Astrocyte of the spinal cord (primary cell): ENCODE measurements at regions not wholly inside any gene's neighbourhood (a gene's known extent, or its start where the extent isn't known, plus 50 kb on each side); places are given as distances from the start of the nearest gene placed in this dataset.

Experiments
- DNase-seq: peaks from one replicate; pipeline ENCODE4 v3.0.0; 2011; ENCODE audit warnings: low read depth, low spot score
- H3K4me3 ChIP-seq: 2 replicates; pipeline ENCODE4 v1.5.1; 2011; ENCODE audit warnings: low read depth, mild to moderate bottlenecking, low read length, moderate library complexity
- in situ Hi-C: cut with HindIII; loops from 2 replicates; pipeline ENCODE4 v1.10.0; 2017; ENCODE audit warnings: low sequenced_read_pairs
- TF ChIP-seq, protein P1 (sequence below): IDR thresholded peaks from 2 replicates; pipeline ENCODE4 v1.5.1; 2012; ENCODE audit warnings: low read depth, mild to moderate bottlenecking, low read length, inconsistent platforms

DNA sequence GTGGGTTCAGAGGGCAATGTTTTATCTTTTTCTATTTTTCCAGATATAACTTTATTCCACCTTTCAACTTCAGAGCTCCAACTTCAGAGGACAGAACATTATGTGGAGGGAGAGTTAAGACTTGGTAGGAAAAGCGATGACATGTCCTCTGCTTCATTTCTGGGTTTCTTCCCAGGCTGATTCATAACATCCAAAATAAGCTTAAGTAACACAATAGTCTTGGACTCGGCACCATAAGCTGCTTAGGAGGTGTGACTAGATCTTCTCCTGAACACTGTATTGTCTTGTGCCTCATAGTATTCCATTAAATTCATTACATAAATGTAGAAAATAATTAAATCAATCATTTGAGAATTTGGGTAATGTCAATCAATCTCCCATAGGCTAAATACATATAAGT, 95.5 kb upstream of the PDE3A start:
- H3K4me3 ChIP-seq = no peak overlapping the region
- in situ Hi-C loops = no loop called here
- TF ChIP-seq, protein P1, sequence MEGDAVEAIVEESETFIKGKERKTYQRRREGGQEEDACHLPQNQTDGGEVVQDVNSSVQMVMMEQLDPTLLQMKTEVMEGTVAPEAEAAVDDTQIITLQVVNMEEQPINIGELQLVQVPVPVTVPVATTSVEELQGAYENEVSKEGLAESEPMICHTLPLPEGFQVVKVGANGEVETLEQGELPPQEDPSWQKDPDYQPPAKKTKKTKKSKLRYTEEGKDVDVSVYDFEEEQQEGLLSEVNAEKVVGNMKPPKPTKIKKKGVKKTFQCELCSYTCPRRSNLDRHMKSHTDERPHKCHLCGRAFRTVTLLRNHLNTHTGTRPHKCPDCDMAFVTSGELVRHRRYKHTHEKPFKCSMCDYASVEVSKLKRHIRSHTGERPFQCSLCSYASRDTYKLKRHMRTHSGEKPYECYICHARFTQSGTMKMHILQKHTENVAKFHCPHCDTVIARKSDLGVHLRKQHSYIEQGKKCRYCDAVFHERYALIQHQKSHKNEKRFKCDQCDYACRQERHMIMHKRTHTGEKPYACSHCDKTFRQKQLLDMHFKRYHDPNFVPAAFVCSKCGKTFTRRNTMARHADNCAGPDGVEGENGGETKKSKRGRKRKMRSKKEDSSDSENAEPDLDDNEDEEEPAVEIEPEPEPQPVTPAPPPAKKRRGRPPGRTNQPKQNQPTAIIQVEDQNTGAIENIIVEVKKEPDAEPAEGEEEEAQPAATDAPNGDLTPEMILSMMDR = no peak
- DNase-seq = no peak

DNA sequence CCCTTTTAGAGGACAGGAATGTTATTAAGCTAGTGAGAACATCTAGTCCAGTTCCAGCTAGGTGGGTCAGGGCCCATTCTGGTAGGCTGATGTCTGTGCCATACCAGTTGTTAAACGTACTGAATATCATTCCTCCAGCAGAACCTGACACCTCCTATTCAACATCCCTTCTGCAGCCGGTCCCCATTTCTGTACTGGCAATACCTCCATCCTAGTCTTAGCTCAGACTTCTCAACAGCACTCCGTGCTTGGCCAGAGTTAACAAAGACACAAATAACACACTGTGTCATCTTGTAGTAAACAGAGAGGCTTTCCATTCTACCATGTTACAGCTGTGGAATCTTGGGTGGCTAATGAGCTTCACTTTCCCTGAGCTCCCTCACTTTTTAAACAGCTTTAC, 94.3 kb upstream of the PDE3A start:
- TF ChIP-seq, protein P1 = no peak
- H3K4me3 ChIP-seq = no peak overlapping the region
- in situ Hi-C loops = no loop called here
- no peak for DNase-seq

DNA sequence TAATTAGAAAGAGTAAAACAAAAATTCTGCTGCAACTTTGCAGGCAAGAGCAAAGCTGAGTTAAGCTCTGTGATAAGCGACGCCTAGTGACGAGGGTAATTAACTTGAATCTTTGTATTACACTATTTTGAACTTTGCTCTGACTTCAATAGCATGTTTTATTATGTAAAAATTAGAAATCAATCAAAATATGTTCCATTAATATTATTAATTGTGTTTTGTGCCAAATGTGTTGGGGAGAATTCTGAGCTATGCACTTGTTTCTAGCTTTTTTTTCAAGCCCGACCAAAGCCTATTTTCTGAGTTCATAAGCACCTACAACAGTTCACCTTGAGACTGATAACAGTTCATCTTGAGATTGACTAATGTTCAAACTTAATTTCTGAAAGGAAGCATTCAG, 90.1 kb upstream of the PDE3A start:
- no peak overlapping the region for H3K4me3 ChIP-seq
- no peak for DNase-seq
- in situ Hi-C loops = no loop called here
- TF ChIP-seq, protein P1 = no peak

DNA sequence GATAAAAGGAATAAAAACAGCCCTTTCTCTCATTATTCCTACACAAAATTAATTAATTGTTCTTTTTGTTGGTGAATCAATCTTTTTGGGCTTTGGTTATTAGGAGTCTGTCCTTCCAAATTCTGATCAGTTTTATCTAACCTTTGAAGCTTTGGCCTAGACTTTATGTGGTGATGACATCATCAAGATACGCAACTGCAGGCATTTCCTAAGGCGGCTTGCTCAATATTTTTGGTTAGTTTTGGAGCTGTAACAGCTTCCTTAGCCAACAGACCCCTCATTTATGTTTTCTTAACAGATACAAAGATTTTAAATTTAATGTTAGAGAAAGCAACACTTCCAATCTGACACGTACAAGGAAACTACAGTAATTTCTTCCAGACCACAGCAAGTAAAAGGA, 87.8 kb upstream of the PDE3A start:
- no peak for DNase-seq
- H3K4me3 ChIP-seq = no peak overlapping the region
- TF ChIP-seq, protein P1 = no peak
- in situ Hi-C loops = no loop called here

DNA sequence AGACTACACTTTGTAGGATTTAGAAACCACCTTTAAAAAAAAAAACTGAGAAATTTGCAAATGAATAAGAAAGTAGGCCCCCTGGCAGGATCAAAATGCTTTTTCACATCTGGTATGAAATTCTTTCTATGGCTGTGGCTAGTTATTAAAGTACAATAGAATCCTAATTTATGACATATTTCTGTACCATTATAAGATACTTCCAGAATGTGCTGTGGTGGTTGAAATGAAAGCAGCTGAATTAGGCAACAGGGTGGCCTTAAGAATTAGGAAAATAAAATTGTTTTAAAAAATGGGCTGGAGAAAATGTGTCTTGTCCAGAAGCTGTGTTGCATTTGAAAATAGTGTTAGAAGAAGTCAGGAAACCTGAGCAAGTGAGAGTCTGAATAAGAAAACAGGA, 85.9 kb upstream of the PDE3A start:
- in situ Hi-C loops = no loop called here
- TF ChIP-seq, protein P1 = no peak
- no peak for DNase-seq
- H3K4me3 ChIP-seq = no peak overlapping the region

DNA sequence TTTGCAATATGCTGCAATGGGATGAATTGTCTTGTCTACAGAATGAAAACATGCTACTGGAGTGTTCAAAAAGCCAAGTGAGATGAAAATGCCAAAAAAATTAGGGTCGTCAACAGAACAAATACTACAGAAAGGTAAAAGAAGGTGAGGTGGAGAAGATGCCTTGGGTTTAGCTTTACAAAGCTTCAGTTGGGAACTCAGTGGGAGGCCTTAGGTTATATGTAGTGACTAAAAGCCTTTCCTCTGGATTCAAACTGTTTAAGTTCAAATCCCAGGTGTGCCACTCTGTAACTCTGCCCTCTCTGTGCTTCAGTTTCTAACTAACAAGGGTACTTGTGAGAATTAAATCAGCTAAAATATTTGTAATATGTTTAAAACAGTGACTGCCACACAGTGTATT, 84.9 kb upstream of the PDE3A start:
- TF ChIP-seq, protein P1 = no peak
- in situ Hi-C loops = no loop called here
- no peak for DNase-seq
- no peak overlapping the region for H3K4me3 ChIP-seq

DNA sequence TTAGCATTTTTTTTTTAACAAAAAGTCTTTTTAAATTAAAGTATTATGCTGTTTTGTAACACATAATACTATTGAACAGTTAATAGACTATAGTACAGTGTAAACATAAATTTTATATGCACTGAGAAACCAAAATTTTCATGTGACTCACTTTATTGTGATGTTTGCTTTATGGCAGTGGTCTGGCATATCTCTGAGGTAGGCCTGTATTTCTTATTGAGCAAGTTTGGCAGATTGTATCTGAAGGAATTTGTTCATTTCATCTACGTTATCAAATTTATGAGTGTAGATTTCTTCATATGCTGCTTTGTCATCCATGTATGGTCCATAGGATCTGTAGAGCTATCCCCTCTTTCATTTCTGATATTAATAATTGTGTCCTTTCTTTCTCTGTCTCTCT, 78.8 kb upstream of the PDE3A start:
- in situ Hi-C loops = no loop called here
- DNase-seq = no peak
- no peak overlapping the region for H3K4me3 ChIP-seq
- TF ChIP-seq, protein P1 = no peak
